K562 (cell line): ENCODE measurements at regions not wholly inside any gene's neighbourhood (a gene's known extent, or its start where the extent isn't known, plus 50 kb on each side); places are given as distances from the start of the nearest gene placed in this dataset.

Experiments
- CBX2 ChIP-seq: fragments of 200-600 bp; sonication (generic); IDR thresholded peaks from one replicate; pipeline ENCODE4 v1.6.1; 2012; ENCODE audit warnings: mild to moderate bottlenecking, low read length, inconsistent platforms; ENCODE audit not compliant: insufficient read depth, poor library complexity, severe bottlenecking
- EWSR1 ChIP-seq: fragments of 450-650 bp; IDR thresholded peaks from 2 replicates; pipeline ENCODE4 v1.6.1; 2018; ENCODE audit warnings: borderline replicate concordance, mild to moderate bottlenecking, low read depth, moderate library complexity; ENCODE audit not compliant: partially characterized antibody
- GATAD2B ChIP-seq: fragments of 450-650 bp; IDR thresholded peaks from 2 replicates; pipeline ENCODE4 v1.6.1; 2017; ENCODE audit warnings: mild to moderate bottlenecking, borderline replicate concordance
- HNRNPLL ChIP-seq: fragments of 200-400 bp; formaldehyde crosslinking; IDR thresholded peaks from 2 replicates; pipeline ENCODE4 v1.6.1; 2017; ENCODE audit warnings: low read length, low read depth, mild to moderate bottlenecking; ENCODE audit not compliant: poor library complexity, severe bottlenecking
- KDM4B ChIP-seq, 2 experiments: fragments of 450-650 bp in 1 of 2; sonication (generic) in 1 of 2; IDR thresholded peaks; 2 replicates each; pipeline ENCODE4 v1.6.1; 2016 to 2017; ENCODE audit warnings: borderline replicate concordance in 2 of 2, antibody characterized with exemption in 1 of 2, low read depth in 1 of 2, mild to moderate bottlenecking in 1 of 2
- MBD2 ChIP-seq: sonication (generic); IDR thresholded peaks from 2 replicates; pipeline ENCODE4 v1.6.1; 2016; ENCODE audit warnings: low read depth, borderline replicate concordance
- PYGO2 ChIP-seq: fragments of 450-650 bp; IDR thresholded peaks from 2 replicates; pipeline ENCODE4 v1.6.1; 2016; ENCODE audit warnings: mild to moderate bottlenecking, missing genetic modification characterization, moderate library complexity, missing compliant biosample characterization
- RUNX1 ChIP-seq: sonication (generic); IDR thresholded peaks from 2 replicates; pipeline ENCODE4 v1.6.1; 2016; ENCODE audit warnings: antibody characterized with exemption, low read depth
- SIN3A ChIP-seq, 2 experiments: fragments of 150-350 bp in 1 of 2; IDR thresholded peaks; 2 replicates each; pipeline ENCODE4 v1.6.1; 2011 to 2016; ENCODE audit warnings: borderline replicate concordance in 2 of 2, low read depth in 2 of 2, low read length in 2 of 2, mild to moderate bottlenecking in 2 of 2, moderate library complexity in 2 of 2; ENCODE audit not compliant: control insufficient read depth in 1 of 2
- ZBTB33 ChIP-seq: sonication (generic); formaldehyde crosslinking; IDR thresholded peaks from 2 replicates; pipeline ENCODE4 v1.8.1; 2023; ENCODE audit warnings: mild to moderate bottlenecking, missing genetic modification reagents
- ZNF445 ChIP-seq: fragments of 250-450 bp; sonication (Bioruptor Pico); IDR thresholded peaks from 2 replicates; pipeline ENCODE4 v1.4.0; 2020; ENCODE audit warnings: low read depth, mild to moderate bottlenecking, moderate library complexity
- TF ChIP-seq, protein P1 (sequence below), 2 experiments: fragments of 450-650 bp; IDR thresholded peaks; 2 replicates each; pipeline ENCODE4 v1.6.1; 2018; ENCODE audit warnings: mild to moderate bottlenecking in 2 of 2, low read depth in 1 of 2; ENCODE audit not compliant: partially characterized antibody in 2 of 2

DNA sequence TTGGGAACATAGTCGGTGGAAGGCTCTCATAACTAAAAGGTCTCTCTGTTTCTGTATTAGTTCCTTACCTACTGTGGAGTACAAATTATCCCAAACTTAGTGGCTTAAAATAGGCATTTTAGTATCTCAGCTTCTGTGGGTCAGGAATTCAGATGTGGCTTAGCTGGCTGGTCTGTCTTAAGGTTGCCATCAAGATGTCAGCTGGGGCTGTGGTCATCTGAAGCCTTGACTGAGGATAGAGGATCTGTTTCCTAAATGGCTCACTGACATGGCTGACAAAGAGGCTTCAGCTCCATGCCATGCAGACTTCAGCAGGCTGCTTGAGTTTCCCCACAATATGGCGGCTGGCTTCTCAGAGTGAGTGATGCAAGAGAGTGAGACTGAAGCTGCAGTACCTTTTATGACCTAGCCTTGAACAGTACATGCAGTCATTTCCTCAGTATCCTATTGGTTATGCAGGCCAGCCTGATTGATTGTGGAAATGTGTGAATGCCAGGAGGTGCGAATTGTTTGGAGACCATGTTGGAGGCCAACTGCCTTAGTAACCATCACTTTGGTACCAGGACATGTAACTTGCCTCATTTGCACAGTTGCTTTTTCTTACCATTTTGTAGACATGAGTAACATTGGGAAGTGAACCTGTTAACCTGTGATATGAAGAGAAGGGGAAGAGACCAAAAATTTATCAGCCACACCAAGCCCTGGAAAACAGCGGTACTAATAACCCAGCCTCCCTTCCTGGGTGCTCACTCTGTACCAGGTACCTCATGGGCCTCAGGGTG is 152.8 kb upstream of the IER5L start (continued):
- TF ChIP-seq, protein P1, sequence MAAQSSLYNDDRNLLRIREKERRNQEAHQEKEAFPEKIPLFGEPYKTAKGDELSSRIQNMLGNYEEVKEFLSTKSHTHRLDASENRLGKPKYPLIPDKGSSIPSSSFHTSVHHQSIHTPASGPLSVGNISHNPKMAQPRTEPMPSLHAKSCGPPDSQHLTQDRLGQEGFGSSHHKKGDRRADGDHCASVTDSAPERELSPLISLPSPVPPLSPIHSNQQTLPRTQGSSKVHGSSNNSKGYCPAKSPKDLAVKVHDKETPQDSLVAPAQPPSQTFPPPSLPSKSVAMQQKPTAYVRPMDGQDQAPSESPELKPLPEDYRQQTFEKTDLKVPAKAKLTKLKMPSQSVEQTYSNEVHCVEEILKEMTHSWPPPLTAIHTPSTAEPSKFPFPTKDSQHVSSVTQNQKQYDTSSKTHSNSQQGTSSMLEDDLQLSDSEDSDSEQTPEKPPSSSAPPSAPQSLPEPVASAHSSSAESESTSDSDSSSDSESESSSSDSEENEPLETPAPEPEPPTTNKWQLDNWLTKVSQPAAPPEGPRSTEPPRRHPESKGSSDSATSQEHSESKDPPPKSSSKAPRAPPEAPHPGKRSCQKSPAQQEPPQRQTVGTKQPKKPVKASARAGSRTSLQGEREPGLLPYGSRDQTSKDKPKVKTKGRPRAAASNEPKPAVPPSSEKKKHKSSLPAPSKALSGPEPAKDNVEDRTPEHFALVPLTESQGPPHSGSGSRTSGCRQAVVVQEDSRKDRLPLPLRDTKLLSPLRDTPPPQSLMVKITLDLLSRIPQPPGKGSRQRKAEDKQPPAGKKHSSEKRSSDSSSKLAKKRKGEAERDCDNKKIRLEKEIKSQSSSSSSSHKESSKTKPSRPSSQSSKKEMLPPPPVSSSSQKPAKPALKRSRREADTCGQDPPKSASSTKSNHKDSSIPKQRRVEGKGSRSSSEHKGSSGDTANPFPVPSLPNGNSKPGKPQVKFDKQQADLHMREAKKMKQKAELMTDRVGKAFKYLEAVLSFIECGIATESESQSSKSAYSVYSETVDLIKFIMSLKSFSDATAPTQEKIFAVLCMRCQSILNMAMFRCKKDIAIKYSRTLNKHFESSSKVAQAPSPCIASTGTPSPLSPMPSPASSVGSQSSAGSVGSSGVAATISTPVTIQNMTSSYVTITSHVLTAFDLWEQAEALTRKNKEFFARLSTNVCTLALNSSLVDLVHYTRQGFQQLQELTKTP (IDR thresholded peaks at IDR 0.05; ENCODE audit: low read depth in 1 of 2, partially characterized antibody in 2 of 2), result peak in 1 of 2 experiments; percentile 48
- no peak for TF ChIP-seq PYGO2 (tag)
- TF ChIP-seq EWSR1, result no peak
- no peak for TF ChIP-seq SIN3A (IDR thresholded peaks at IDR 0.05; ENCODE audit: borderline replicate concordance in 2 of 2, control insufficient read depth in 1 of 2, low read depth in 2 of 2, low read length in 2 of 2)
- TF ChIP-seq KDM4B (IDR thresholded peaks at IDR 0.05; ENCODE audit: borderline replicate concordance in 2 of 2, low read depth in 1 of 2), result no peak
- no peak for TF ChIP-seq HNRNPLL
- TF ChIP-seq CBX2, result no peak
- no peak for TF ChIP-seq GATAD2B
- TF ChIP-seq MBD2, result no peak
- no peak for TF ChIP-seq ZNF445 (CRISPR knock-in tag)
- TF ChIP-seq ZBTB33 (CRISPR knock-in tag), result peak; percentile 85
- no peak for TF ChIP-seq RUNX1
